ENCODE measurements at regions not wholly inside any gene's neighbourhood (a gene's known extent, or its start where the extent isn't known, plus 50 kb on each side); places are given as distances from the start of the nearest gene placed in this dataset.

- no peak for TF ChIP-seq CTCF (IDR thresholded peaks at IDR 0.05; ENCODE audit: low read depth, low read length)
- no peak overlapping the region for H3K4me3 ChIP-seq (replicated peaks in 1 of 2; ENCODE audit: low read depth in 2 of 2, low read length in 2 of 2)
- no peak for DNase-seq (ENCODE audit: low read depth in 2 of 2)
These were observed 1250.4 kb downstream of the PCDH18 start for GRCh38 chr4:136281889-136282288.

GRCh38 chr4:136281307-136281706, 1251.0 kb downstream of the PCDH18 start:
- no peak for DNase-seq (ENCODE audit: low read depth in 2 of 2)
- TF ChIP-seq CTCF (IDR thresholded peaks at IDR 0.05; ENCODE audit: low read depth, low read length): no peak
- no peak overlapping the region for H3K4me3 ChIP-seq (replicated peaks in 1 of 2; ENCODE audit: low read depth in 2 of 2, low read length in 2 of 2)

GRCh38 chr4:136277741-136278140, 1254.6 kb downstream of the PCDH18 start:
- no peak for DNase-seq (ENCODE audit: low read depth in 2 of 2)
- H3K4me3 ChIP-seq (replicated peaks in 1 of 2; ENCODE audit: low read depth in 2 of 2, low read length in 2 of 2): no peak overlapping the region
- TF ChIP-seq CTCF (IDR thresholded peaks at IDR 0.05; ENCODE audit: low read depth, low read length): no peak

- no peak overlapping the region for H3K4me3 ChIP-seq (replicated peaks in 1 of 2; ENCODE audit: low read depth in 2 of 2, low read length in 2 of 2)
- DNase-seq (ENCODE audit: low read depth in 2 of 2): no peak
- no peak for TF ChIP-seq CTCF (IDR thresholded peaks at IDR 0.05; ENCODE audit: low read depth, low read length)
These were observed 1285.4 kb downstream of the PCDH18 start for GRCh38 chr4:136246876-136247275.

GRCh38 chr4:136241221-136241986, 1290.9 kb downstream of the PCDH18 start:
- no peak for TF ChIP-seq CTCF (IDR thresholded peaks at IDR 0.05; ENCODE audit: low read depth, low read length)
- DNase-seq (ENCODE audit: low read depth in 2 of 2): no peak
- no peak overlapping the region for H3K4me3 ChIP-seq (replicated peaks in 1 of 2; ENCODE audit: low read depth in 2 of 2, low read length in 2 of 2)

GRCh38 chr4:136227315-136227714, 1305.0 kb downstream of the PCDH18 start:
- no peak for TF ChIP-seq CTCF (IDR thresholded peaks at IDR 0.05; ENCODE audit: low read depth, low read length)
- no peak overlapping the region for H3K4me3 ChIP-seq (replicated peaks in 1 of 2; ENCODE audit: low read depth in 2 of 2, low read length in 2 of 2)
- no peak for DNase-seq (ENCODE audit: low read depth in 2 of 2)

Measured in cardiac fibroblast (primary cell).